Osteoblast (primary cell): ENCODE measurements at regions not wholly inside any gene's neighbourhood (a gene's known extent, or its start where the extent isn't known, plus 50 kb on each side); places are given as distances from the start of the nearest gene placed in this dataset.

Experiments used
- DNase-seq: peaks from one replicate; pipeline ENCODE4 v3.0.0; 2011; ENCODE audit warnings: low spot score, mixed read lengths; ENCODE audit not compliant: insufficient read length; ENCODE audit errors: missing footprints
- H2AFZ ChIP-seq: 2 replicates; pipeline ENCODE4 v1.6.0; 2011; ENCODE audit warnings: mild to moderate bottlenecking, low read length
- H3K27ac ChIP-seq: 2 replicates; pipeline ENCODE4 v1.5.1; 2011; ENCODE audit warnings: mild to moderate bottlenecking, low read depth, low read length, moderate library complexity
- H3K27me3 ChIP-seq: 2 replicates; pipeline ENCODE4 v1.6.0; 2012; ENCODE audit warnings: mild to moderate bottlenecking, control low read depth, inconsistent platforms, low read length, moderate library complexity; ENCODE audit not compliant: insufficient read depth
- H3K36me3 ChIP-seq: 2 replicates; pipeline ENCODE4 v1.5.1; 2011; ENCODE audit warnings: mild to moderate bottlenecking, low read length, control low read depth, moderate library complexity; ENCODE audit not compliant: insufficient read depth
- H3K4me1 ChIP-seq: 2 replicates; pipeline ENCODE4 v1.5.1; 2011; ENCODE audit warnings: mild to moderate bottlenecking, low read length, control low read depth, moderate library complexity; ENCODE audit not compliant: insufficient read depth
- H3K4me2 ChIP-seq: 2 replicates; pipeline ENCODE4 v1.6.0; 2011; ENCODE audit warnings: mild to moderate bottlenecking, low read length; ENCODE audit not compliant: insufficient read depth
- H3K4me3 ChIP-seq: fragments of 200-600 bp; sonication (generic); 3 replicates; pipeline ENCODE4 v1.5.1; 2012; ENCODE audit warnings: mild to moderate bottlenecking, low read length, inconsistent platforms; ENCODE audit not compliant: insufficient read depth
- H3K79me2 ChIP-seq: 2 replicates; pipeline ENCODE4 v1.6.0; 2012; ENCODE audit warnings: mild to moderate bottlenecking, low read length, control low read depth, inconsistent platforms; ENCODE audit not compliant: insufficient read depth
- H3K9me3 ChIP-seq: 2 replicates; pipeline ENCODE4 v1.5.1; 2011; ENCODE audit warnings: low read depth, low read length, control low read depth
- H4K20me1 ChIP-seq: 2 replicates; pipeline ENCODE4 v1.6.0; 2012; ENCODE audit warnings: mild to moderate bottlenecking, low read length, control low read depth; ENCODE audit not compliant: insufficient read depth
- TF ChIP-seq, protein P1 (sequence below): IDR thresholded peaks from 2 replicates; pipeline ENCODE4 v1.5.1; 2011; ENCODE audit warnings: mild to moderate bottlenecking, low read depth, low read length, moderate library complexity; ENCODE audit errors: extremely low read depth

DNA sequence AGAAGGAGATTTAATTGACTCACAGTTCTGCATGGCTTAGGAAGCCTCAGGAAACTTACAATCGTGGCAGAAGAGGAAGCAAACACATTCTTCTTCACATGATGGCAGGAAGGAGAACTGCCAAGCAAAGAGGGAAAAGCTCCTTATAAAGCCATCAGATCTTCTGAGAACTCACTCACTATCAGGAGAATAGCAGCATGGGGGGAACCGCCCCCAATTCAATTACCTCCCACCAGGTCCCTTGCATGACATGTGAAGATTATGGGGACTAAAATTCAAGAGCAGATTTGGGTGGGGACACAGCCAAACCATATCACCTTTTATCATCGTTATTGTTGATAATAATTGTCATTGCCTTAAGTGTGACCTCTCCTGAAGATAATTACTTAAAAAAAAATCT lies 197.9 kb upstream of the SLC14A2 start:
- Histone ChIP-seq H3K9me3 (no peaks in the 10 kb centered on the region), H3K4me3 (no peak overlapping the region), H3K27ac (no peak overlapping the region), H3K36me3 (no peaks in the 10 kb centered on the region), H3K4me1 (no peaks in the 10 kb centered on the region), H3K27me3 (peaks cover under 1% of the 10 kb centered on the region), H2AFZ (no peak overlapping the region), H3K4me2 (no peak overlapping the region), H3K79me2 (no peaks in the 10 kb centered on the region), H4K20me1 (no peaks in the 10 kb centered on the region)
- DNase-seq, result no peak
- TF ChIP-seq, protein P1, sequence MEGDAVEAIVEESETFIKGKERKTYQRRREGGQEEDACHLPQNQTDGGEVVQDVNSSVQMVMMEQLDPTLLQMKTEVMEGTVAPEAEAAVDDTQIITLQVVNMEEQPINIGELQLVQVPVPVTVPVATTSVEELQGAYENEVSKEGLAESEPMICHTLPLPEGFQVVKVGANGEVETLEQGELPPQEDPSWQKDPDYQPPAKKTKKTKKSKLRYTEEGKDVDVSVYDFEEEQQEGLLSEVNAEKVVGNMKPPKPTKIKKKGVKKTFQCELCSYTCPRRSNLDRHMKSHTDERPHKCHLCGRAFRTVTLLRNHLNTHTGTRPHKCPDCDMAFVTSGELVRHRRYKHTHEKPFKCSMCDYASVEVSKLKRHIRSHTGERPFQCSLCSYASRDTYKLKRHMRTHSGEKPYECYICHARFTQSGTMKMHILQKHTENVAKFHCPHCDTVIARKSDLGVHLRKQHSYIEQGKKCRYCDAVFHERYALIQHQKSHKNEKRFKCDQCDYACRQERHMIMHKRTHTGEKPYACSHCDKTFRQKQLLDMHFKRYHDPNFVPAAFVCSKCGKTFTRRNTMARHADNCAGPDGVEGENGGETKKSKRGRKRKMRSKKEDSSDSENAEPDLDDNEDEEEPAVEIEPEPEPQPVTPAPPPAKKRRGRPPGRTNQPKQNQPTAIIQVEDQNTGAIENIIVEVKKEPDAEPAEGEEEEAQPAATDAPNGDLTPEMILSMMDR, result no peak

DNA sequence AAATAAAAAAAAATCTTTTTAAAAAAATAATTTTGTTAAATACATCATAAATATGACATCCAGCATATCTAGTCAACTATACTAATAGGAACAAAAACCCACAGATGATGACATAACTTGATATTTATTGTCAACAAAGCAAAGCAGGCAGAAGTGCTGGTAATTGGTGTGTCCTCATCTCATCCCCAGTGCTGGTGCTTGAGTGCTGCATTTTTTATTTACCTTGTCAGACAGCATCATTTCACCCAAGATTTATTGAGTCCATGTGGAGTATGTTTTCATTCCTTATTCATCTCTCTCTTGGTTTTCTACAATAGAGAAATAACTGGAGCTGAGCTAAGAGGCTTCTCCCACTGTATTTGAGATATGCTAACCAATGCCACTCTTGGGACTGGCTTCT lies 191.6 kb upstream of the SLC14A2 start:
- DNase-seq, result no peak
- TF ChIP-seq, protein P1, result no peak
- no peak overlapping the region for H3K4me2 ChIP-seq
- no peaks in the 10 kb centered on the region for H3K4me1 ChIP-seq
- H2AFZ ChIP-seq, result no peak overlapping the region
- H3K36me3 ChIP-seq, result no peaks in the 10 kb centered on the region
- peaks cover 3% of the 10 kb centered on the region for H3K27me3 ChIP-seq
- H3K9me3 ChIP-seq, result no peaks in the 10 kb centered on the region
- no peaks in the 10 kb centered on the region for H4K20me1 ChIP-seq
- H3K4me3 ChIP-seq, result no peak overlapping the region
- H3K79me2 ChIP-seq, result no peaks in the 10 kb centered on the region
- H3K27ac ChIP-seq, result no peak overlapping the region

DNA sequence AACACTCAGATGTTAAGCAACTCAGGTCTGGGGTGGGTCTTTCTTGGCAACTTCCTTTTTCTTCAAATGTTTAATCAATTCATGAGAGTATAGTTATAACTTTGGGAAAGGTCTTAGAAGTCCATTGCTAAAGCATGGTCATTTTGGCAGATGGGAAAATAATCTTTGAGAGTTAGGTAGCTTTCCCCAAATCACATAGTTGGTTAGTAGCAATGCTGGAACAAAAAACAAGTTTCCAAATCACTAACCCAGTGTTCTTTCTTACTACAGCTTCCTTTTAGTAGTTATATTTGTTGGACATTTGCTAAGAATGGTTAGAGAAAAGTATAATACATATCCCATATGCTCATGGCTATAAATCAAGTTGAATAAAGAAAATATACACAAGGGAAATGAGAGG lies 185.2 kb upstream of the SLC14A2 start:
- Histone ChIP-seq H3K4me2 (no peak overlapping the region), H3K36me3 (no peaks in the 10 kb centered on the region), H3K27ac (no peak overlapping the region), H3K4me3 (no peak overlapping the region), H3K9me3 (no peaks in the 10 kb centered on the region), H3K4me1 (no peaks in the 10 kb centered on the region), H3K27me3 (peaks cover 6% of the 10 kb centered on the region), H2AFZ (no peak overlapping the region), H3K79me2 (no peaks in the 10 kb centered on the region), H4K20me1 (no peaks in the 10 kb centered on the region)
- DNase-seq, result no peak
- TF ChIP-seq, protein P1, result no peak

DNA sequence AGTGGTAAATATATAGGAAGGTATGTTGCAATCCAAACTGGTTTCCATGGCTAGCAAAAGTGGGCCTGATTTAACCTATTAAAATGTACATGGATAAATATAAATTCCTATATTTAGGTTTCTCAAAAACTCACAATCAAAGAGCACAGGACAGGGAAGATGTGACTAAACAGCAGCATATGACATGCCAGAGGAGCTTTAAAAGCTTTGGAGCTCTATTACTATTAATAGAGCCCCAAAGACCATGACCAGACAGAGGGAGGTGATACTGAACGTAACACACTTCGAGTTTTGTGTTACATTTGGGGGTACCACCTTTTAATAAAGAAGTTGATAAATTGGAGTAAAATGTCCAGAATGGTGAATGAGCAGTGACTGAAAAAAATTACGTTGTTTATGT lies 179.5 kb upstream of the SLC14A2 start:
- Histone ChIP-seq H4K20me1 (no peaks in the 10 kb centered on the region), H3K79me2 (no peaks in the 10 kb centered on the region), H3K4me1 (no peaks in the 10 kb centered on the region), H2AFZ (no peak overlapping the region), H3K9me3 (no peaks in the 10 kb centered on the region), H3K4me3 (no peak overlapping the region), H3K4me2 (no peak overlapping the region), H3K36me3 (no peaks in the 10 kb centered on the region), H3K27me3 (peaks cover 2% of the 10 kb centered on the region), H3K27ac (no peak overlapping the region)
- no peak for DNase-seq
- TF ChIP-seq, protein P1, result no peak
